Keratinocyte (primary cell): ENCODE measurements at regions not wholly inside any gene's neighbourhood (a gene's known extent, or its start where the extent isn't known, plus 50 kb on each side); places are given as distances from the start of the nearest gene placed in this dataset.

ENCODE experiments used
- CTCF ChIP-seq, 3 experiments: IDR thresholded peaks in 1 of 3; conservative IDR thresholded peaks in 1 of 3; optimal IDR thresholded peaks in 1 of 3; 2 replicates in 2 of 3; 3 replicates in 1 of 3; pipeline versions ENCODE3 to v1.5.1; 2011; ENCODE audit warnings: low read length in 3 of 3, mild to moderate bottlenecking in 3 of 3, moderate library complexity in 2 of 3, control low read depth in 1 of 3, inconsistent platforms in 1 of 3; ENCODE audit not compliant: insufficient read depth in 2 of 3; ENCODE audit errors: extremely low read depth in 1 of 3
- EZH2 ChIP-seq: IDR thresholded peaks from one replicate; pipeline ENCODE4 v1.6.1; 2012; ENCODE audit warnings: inconsistent platforms, mild to moderate bottlenecking, low read length, moderate library complexity

- no peak for TF ChIP-seq CTCF (optimal IDR thresholded peaks at IDR 0.05 in 1 of 3, IDR thresholded peaks at IDR 0.05 in 1 of 3, conservative IDR thresholded peaks at IDR 0.05 in 1 of 3; ENCODE audit: extremely low read depth in 1 of 3, insufficient read depth in 2 of 3, low read length in 3 of 3)
- no peak for TF ChIP-seq EZH2
Measured at GRCh38 chr15:26126070-26126469, 262.9 kb upstream of the ATP10A start.
